ENCODE measurements at regions not wholly inside any gene's neighbourhood (a gene's known extent, or its start where the extent isn't known, plus 50 kb on each side); places are given as distances from the start of the nearest gene placed in this dataset.
"Not testable (repeated sequence)": the region's sequence is repeated elsewhere in the genome, so short reads cannot be mapped to it uniquely, and the experiment has no call there.

GRCh38 chr13:99698010-99698815 is 196.9 kb downstream of the TM9SF2 start:
- DNase-seq (ENCODE audit: low spot score): no peak

- no peak for DNase-seq (ENCODE audit: low spot score)
These were observed 194.6 kb downstream of the TM9SF2 start for GRCh38 chr13:99695857-99696256.

- DNase-seq (ENCODE audit: low spot score): no peak
These were observed 192.8 kb downstream of the TM9SF2 start for GRCh38 chr13:99693852-99694611.

GRCh38 chr13:99693351-99693750 is 192.1 kb downstream of the TM9SF2 start:
- DNase-seq (ENCODE audit: low spot score): no peak

- DNase-seq (ENCODE audit: low spot score): no peak
These were observed 191.6 kb downstream of the TM9SF2 start for GRCh38 chr13:99692854-99693253.

- no peak for DNase-seq (ENCODE audit: low spot score)
These were observed 190.3 kb downstream of the TM9SF2 start for GRCh38 chr13:99691552-99691951.

GRCh38 chr13:99690426-99691174 is 189.3 kb downstream of the TM9SF2 start:
- no peak for DNase-seq (ENCODE audit: low spot score)

- no peak for DNase-seq (ENCODE audit: low spot score)
These were observed 188.7 kb downstream of the TM9SF2 start for GRCh38 chr13:99689955-99690354.

GRCh38 chr13:99688776-99689175 is 187.5 kb downstream of the TM9SF2 start:
- DNase-seq (ENCODE audit: low spot score): no peak

- DNase-seq (ENCODE audit: low spot score): no peak
These were observed 186.6 kb downstream of the TM9SF2 start for GRCh38 chr13:99687723-99688397.

GRCh38 chr13:99686944-99687411 is 185.7 kb downstream of the TM9SF2 start:
- DNase-seq (ENCODE audit: low spot score): no peak

GRCh38 chr13:99686157-99686572 is 184.9 kb downstream of the TM9SF2 start:
- no peak for DNase-seq (ENCODE audit: low spot score)

GRCh38 chr13:99681695-99682094 is 180.4 kb downstream of the TM9SF2 start:
- no peak for DNase-seq (ENCODE audit: low spot score)

- DNase-seq (ENCODE audit: low spot score): no peak
These were observed 176.1 kb downstream of the TM9SF2 start for GRCh38 chr13:99677116-99677951.

- no peak for DNase-seq (ENCODE audit: low spot score)
These were observed 170.5 kb downstream of the TM9SF2 start for GRCh38 chr13:99671746-99672145.

- DNase-seq (ENCODE audit: low spot score): not testable (repeated sequence)
These were observed 167.8 kb downstream of the TM9SF2 start for GRCh38 chr13:99669096-99669495.

- DNase-seq (ENCODE audit: low spot score): no peak
These were observed 165.0 kb downstream of the TM9SF2 start for GRCh38 chr13:99666146-99666805.

- no peak for DNase-seq (ENCODE audit: low spot score)
These were observed 164.4 kb downstream of the TM9SF2 start for GRCh38 chr13:99665711-99666110.

- no peak for DNase-seq (ENCODE audit: low spot score)
These were observed 162.6 kb downstream of the TM9SF2 start for GRCh38 chr13:99663908-99664307.

- DNase-seq (ENCODE audit: low spot score): no peak
These were observed 162.0 kb downstream of the TM9SF2 start for GRCh38 chr13:99663185-99663825.

Data from left forelimb (tissue), 1 donor.